BJ (cell line): ENCODE measurements at regions not wholly inside any gene's neighbourhood (a gene's known extent, or its start where the extent isn't known, plus 50 kb on each side); places are given as distances from the start of the nearest gene placed in this dataset.
"Not testable (repeated sequence)": the region's sequence is repeated elsewhere in the genome, so short reads cannot be mapped to it uniquely, and the experiment has no call there.

Experiments used
- CTCF ChIA-PET: fragments of 350-600 bp; formaldehyde crosslinking; extraction: SDS; loops from one replicate; lab custom pipeline; 2021; ENCODE audit warnings: antibody characterized with exemption, inconsistent platforms; lab: Yijun Ruan, JAX
- POLR2A ChIA-PET: fragments of 300-600 bp; sonication (Branson Sonifier 250); formaldehyde crosslinking; extraction: SDS; loops from one replicate; lab custom pipeline; 2021; ENCODE audit warnings: antibody characterized with exemption; lab: Charles Lee
- DNase-seq: peaks from one replicate; pipeline ENCODE4 v3.0.0-alpha.2; 2011; ENCODE audit warnings: low read depth
- H3K27me3 ChIP-seq: 2 replicates; pipeline ENCODE4 v1.6.0; 2011; ENCODE audit warnings: low read length; ENCODE audit not compliant: control insufficient read depth, insufficient read depth
- H3K36me3 ChIP-seq: 2 replicates; pipeline ENCODE4 v1.5.1; 2011; ENCODE audit warnings: low read length; ENCODE audit not compliant: control insufficient read depth, insufficient read depth
- H3K4me3 ChIP-seq: 2 replicates; pipeline ENCODE4 v1.5.1; 2011; ENCODE audit warnings: low read depth, mild to moderate bottlenecking, control low read depth, low read length
- CTCF ChIP-seq: IDR thresholded peaks from 2 replicates; pipeline ENCODE4 v1.5.1; 2011; ENCODE audit warnings: low read depth, mild to moderate bottlenecking, control low read depth, inconsistent platforms, low read length, moderate library complexity; ENCODE audit not compliant: insufficient read depth

GRCh38 chr10:83545901-83546391 lies 593.4 kb upstream of the GHITM start:
- H3K36me3 ChIP-seq: no peaks in the 10 kb centered on the region
- DNase-seq: no peak
- TF ChIP-seq CTCF: no peak
- H3K27me3 ChIP-seq: no peaks in the 10 kb centered on the region
- ChIA-PET CTCF (interaction anchor here (0.9 to 1.5 kb wide), 2 partner anchors 10 to 325 kb away, joined by 3 to 4 read pairs; no protein-coding TSS in a partner anchor), POLR2A (no interaction called here)
- H3K4me3 ChIP-seq: no peak overlapping the region

GRCh38 chr10:83551190-83551589 lies 588.1 kb upstream of the GHITM start:
- CTCF ChIA-PET, POLR2A ChIA-PET, DNase-seq, H3K4me3 ChIP-seq, H3K36me3 ChIP-seq, H3K27me3 ChIP-seq: not testable (repeated sequence)

GRCh38 chr10:83553366-83553765 lies 585.9 kb upstream of the GHITM start:
- peak; percentile 10 for DNase-seq
- Histone ChIP-seq H3K36me3 (no peaks in the 10 kb centered on the region), H3K4me3 (no peak overlapping the region), H3K27me3 (no peaks in the 10 kb centered on the region)
- TF ChIP-seq CTCF: no peak
- CTCF ChIA-PET: no interaction called here
- POLR2A ChIA-PET: no interaction called here

- Histone ChIP-seq H3K27me3 (no peaks in the 10 kb centered on the region), H3K36me3 (no peaks in the 10 kb centered on the region), H3K4me3 (no peak overlapping the region)
- ChIA-PET CTCF (interaction anchor here (0.8 kb wide), 1 partner anchor 9 kb away, joined by 3 read pairs; no protein-coding TSS in a partner anchor), POLR2A (no interaction called here)
- DNase-seq: peak; percentile 11
- no peak for TF ChIP-seq CTCF
Observed at GRCh38 chr10:83555264-83555663, 584.0 kb upstream of the GHITM start.

- Histone ChIP-seq H3K4me3 (no peak overlapping the region), H3K36me3 (no peaks in the 10 kb centered on the region), H3K27me3 (no peaks in the 10 kb centered on the region)
- no peak for DNase-seq
- TF ChIP-seq CTCF: no peak
- POLR2A ChIA-PET: no interaction called here
- CTCF ChIA-PET: interaction anchor here (0.6 kb wide), 1 partner anchor 151 kb away, joined by 4 read pairs; no protein-coding TSS in a partner anchor
Observed at GRCh38 chr10:83562381-83562780, 576.9 kb upstream of the GHITM start.
